ENCODE measurements at regions not wholly inside any gene's neighbourhood (a gene's known extent, or its start where the extent isn't known, plus 50 kb on each side); places are given as distances from the start of the nearest gene placed in this dataset.

DNA sequence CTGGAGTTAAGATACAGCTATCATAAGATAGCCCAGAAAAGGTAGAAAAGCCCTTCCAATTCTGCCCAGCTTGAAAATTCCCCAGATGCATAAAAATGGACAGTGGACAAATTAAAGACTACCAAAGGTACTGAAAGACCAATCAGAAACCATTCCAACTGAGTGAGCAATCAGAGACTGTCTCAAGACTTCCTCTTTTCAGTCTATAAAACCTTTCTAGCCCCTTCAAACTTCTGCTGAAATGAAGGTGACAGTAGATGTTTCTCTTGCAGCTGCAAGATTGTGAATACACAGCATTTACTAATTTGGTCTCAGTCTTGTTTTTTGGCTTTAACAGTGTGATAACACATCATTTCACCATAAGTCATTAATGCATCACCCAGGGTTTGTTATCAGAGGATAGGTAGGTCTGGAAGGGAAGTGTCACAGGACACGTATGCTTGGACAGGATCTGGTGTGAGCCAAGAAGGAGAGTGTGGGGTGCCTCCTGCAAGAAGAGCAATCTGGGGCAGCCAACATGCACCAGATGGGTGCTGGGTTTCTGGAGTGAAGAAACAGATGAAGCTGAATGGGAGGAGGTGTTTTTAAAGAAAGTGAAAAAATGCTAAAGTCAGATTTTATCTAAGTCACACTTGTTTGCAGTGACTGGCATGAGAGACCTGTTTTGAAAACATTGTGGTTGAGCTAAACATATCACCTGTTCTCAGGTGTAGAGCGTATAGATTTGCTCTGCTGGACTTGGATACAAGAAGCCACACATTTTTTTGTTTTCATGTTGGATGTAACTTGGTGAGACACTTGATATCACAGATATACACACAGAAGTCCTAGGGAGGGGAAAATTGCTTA, 75.3 kb upstream of the DDX18 start:
- no peak for DNase-seq

DNA sequence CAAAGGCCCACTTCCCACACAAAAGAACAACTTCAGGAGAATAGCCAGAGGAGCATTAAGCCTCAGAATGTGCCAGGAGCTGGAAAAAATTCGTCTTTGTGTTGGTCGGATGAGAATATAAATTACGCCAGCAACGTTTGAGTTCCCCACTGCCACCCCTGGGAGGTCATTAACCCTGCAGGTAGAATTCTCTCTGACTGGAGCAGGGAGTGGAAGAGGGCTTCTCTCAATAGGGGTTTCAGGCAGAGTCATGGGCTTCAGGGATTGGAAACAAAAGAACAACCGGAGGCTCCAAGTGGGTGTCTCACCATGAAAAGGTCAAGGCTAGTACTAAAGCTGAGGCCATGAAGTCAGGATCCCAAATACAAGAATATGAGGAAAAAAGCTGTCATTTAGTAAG, 69.0 kb upstream of the DDX18 start:
- no peak for DNase-seq

DNA sequence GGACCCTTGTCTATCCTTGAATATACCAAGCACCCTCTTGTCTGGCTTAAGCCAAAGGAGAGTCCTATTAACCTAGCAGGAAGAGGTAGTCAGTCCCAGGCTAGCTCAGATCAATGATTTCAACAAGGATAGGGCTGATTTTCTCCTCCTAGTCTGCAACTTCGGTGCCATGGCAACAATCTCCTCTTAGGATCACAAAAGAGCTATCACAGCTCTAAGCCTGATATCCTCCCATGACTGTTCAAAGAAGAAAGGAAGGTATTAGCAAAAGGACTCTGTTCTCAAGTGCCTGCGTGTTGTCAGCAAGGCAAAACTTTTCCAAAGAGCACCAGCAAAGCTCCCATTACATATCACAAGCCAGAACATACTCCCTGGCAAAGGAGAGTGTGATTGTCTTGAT, 58.7 kb upstream of the DDX18 start:
- no peak for DNase-seq

DNA sequence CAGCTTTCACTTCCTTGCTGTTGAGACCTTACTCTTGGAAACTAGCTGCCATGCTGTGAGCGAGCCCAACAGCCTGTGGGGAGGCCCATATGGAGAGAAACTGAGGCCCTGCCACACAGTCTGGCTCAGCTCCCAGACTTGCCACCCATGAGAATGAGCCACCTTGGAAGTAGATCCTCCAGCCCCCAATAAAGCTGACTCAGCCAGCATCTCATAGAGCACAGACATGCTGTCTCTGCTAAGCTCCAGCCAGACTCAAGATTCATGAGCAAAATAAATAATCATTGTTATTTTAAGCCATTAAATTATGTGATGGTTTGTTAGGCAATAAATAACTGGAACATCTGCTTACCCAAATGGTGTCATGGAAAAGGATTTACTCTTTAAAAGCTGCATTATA, 53.6 kb upstream of the DDX18 start:
- no peak for DNase-seq

DNA sequence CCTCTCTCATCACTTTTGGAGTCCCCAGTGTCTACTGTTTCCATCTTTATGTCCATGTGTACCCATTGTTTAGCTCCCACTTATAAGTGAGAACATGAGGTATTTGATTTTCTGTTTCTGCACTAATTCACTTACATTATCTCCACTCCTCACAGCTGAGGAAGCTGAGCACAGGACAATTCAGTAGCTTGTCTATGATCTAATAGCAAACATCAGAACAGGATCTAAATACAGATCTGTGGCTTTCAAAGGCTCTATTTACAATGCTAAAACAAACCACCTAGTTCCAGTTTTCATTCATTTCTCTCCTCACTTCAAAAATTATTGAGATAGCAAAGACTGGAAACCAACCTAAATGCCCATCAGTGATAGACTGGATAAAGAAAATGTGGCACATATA, 52.0 kb upstream of the DDX18 start:
- DNase-seq: no peak

DNA sequence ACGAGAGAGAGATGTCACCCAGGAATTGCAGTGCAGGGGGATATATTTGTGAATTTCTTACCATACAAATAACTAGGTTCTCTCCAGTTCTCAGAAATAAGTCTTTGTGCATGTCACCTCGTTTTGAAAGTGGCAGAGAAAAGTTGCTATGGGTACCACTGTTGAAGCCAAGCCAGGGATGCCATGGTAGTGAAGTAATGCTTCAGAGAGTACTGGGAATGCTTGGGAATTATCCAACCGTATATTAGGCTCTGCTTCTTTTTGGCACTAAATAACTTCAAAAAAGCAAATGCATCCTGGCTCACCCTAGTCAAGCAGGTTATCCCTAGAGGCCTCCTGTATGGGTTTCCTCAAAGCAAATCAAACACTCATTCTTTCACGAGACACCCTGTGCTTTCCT, 50.7 kb upstream of the DDX18 start:
- no peak for DNase-seq
